GM18498 (cell line): ENCODE measurements at regions not wholly inside any gene's neighbourhood (a gene's known extent, or its start where the extent isn't known, plus 50 kb on each side); places are given as distances from the start of the nearest gene placed in this dataset.
"Not testable (repeated sequence)": the region's sequence is repeated elsewhere in the genome, so short reads cannot be mapped to it uniquely, and the experiment has no call there.

Experiments used
- ATAC-seq: cut with Tn5 transposase; IDR thresholded peaks from one replicate; pipeline ENCODE4 v1.9.1; 2021; ENCODE audit warnings: mild to moderate bottlenecking, moderate library complexity; ENCODE audit not compliant: unreplicated experiment

DNA sequence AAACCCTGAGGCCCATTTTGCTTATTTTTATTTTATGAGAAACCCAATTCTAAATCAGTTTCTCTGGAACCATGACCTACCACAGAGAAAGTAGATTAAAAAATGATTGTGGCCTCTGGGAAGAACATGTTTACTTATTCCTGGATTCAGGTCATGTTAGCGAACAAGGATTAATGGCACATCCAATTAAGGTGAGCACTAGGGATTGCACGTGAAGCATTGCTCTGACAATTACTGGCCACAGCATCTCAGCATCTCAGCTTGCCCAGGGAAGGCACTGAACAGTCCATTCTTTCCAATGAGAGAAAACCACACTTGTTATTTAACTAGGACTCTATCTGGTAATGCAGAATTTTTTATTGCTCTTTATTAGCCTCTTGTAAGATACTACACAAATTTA lies 119.8 kb downstream of the ZNF330 start:
- no peak for ATAC-seq

DNA sequence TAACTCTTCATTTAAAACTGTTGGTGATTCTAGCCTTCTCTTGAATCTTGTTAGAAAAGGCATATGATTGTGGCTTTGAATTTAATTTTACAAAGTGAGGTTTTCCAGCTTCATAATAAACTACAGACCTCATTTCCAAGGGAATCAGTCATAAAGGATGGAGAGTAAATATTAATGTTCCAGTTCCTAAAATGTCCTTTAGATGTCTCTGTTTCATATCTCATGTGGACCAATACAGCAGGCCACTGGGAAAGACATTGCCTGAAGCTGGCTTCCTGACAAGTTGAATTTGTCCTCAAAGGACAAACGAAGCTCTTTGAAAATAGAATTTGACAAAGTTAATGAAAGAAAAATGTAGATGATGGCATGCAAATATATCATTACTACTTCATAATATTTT lies 125.4 kb downstream of the ZNF330 start:
- no peak for ATAC-seq

DNA sequence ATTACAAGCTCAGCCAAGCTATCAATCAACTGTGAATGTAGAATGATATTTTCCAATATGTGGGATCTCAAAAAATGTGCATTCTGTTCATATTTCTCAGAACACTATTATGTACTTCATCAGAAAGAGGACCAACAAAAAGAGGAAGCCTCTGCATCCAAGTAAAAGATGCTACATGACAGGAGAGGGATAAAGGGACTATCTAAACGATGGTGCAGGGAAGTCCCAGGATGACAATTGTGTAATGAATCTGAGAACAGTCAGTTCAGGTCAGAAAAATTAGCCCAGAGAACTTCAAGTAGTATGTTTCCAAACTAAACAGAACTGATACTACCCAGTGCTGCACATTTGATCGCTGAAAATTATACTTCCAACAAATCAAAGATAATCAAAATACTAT lies 127.0 kb downstream of the ZNF330 start:
- ATAC-seq: no peak

DNA sequence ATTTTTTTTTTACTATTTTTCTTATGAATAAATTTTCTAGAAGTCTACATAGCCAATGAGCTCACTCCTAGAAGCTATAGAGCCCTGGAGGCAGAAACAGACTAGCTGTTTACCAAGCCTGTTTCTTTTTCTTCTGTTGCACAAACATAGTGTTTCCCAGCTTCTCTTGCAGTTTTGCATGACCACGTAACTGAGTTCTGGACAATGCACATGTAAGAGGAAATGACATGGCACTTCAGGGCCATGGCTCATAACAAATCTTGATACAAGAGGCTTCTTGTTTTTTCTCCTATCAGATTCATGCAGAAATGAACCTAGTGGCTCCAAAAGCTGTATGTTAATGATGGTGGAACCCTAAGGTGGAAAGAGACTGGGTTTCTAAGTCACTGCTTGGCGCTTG lies 127.4 kb downstream of the ZNF330 start:
- peak; percentile 55 for ATAC-seq

DNA sequence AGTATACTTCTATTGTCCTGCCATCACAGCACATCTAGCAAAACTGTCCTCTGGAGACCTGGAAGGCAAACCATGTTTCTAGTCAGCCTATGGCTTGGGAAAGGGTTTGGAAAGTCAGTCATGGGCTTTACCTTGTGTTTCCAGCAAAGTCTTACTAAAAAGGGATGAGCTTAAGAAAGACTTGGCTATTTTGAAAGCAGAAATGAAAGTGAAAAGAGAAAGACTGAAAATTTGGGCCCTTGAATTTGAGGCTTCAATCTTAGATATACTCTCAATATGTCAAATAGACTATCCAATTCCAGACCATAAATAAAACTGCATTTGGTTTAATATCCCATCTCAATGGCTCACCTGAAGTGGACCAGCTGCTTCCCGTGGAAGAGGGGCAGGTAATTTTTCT lies 127.9 kb downstream of the ZNF330 start:
- peak; percentile 38 for ATAC-seq

DNA sequence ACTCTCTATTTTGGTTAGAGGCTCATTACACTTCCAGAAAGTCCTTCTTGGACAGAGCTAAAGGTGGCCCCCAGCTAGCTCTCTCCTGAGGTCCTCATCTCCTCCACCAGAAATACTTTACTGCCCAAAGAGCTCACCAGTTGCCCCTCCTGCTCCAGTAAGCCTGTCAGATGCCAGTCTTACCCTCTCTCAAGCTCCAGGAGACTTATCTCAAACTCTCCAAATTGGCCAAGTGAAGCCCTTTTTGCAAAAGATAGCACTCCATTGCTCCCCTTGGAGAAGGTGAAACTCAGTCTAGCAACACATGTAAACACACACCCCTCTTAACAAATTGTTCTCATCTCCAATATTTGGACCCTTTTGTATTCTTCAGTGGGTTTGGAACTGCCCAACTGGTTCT lies 128.5 kb downstream of the ZNF330 start:
- ATAC-seq: no peak

DNA sequence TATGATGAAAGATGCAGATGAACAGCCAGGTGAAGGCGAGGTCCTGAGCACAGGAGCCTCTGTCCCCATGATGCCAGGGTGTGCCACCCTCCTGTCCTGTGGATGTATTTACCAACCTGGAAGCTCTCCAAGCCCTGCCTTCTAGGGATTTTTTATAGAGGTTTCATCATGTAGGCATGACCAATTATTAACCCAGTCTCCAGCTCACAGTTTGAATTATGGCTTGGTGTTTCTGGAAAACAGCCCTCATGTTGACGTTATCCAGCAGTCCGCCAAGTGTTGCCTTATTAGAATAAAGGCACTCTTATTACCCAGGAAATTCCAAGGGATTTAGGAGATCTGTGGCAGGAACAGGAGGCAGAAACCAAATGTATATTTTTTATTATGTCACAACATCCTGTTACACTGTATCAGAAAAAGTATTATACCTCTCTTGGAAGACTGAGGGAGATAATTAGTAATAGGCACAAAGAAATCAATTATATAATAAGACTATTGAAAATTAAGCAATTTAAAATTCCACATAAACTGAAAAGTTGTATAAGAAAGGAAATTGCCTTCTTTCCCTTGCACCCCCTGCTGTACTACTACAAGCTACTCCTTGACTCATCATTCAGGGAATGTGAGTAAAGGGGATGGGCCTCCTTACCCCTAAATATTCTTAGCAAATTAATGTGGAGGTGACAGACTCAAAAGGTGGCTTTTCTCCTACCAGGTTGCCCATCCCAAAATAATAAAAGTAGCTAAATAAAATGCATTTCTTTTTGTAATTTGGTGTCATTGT lies 129.6 kb downstream of the ZNF330 start:
- no peak for ATAC-seq

DNA sequence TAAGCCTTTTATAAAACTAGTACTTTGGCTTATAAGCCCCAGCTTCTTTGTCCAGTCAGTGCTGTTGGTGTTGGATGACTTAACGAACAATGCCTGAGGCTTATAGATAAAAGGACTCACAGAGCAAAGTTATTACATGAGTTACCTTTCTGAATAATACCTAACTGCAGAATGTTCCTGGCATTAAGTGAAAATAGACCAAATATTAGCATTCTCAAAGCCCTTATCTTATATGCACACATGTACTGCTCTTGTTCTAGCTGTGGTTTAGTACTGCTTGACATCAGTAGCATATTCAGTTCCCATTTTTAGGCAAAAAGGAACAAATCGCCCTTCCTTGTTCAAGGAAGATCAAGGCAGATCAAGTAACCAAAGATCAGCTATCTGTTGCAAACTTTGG lies 131.6 kb downstream of the ZNF330 start:
- no peak for ATAC-seq

DNA sequence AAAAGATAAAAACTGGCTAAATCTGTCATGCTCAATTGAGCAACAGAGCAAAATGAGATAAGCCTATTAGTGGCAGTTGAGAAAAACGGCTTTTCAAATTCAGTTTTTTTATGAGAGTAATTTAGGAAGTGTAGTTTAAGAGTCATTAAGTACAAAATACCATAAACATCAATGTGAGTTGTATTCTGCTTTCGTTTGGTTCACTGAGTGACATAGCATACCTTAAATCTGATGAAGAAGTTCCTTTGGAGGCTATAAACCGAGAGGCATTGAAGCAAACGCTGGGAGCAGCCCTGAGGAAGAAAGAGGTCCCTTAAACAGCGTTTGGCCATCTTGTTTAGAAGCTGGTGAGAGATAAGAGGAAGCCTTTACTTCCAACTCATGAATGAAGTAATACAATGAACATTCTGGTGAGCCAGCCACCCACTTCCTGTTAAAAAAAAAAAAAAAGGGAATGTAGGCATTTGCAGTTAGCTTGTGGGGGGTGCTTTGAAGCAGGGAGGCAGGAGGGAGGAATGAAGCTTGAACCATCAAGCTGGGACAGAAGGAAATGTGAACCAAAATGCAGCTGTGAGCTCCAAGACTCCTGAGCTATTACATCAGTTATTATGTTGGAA lies 132.3 kb downstream of the ZNF330 start:
- ATAC-seq: no peak

DNA sequence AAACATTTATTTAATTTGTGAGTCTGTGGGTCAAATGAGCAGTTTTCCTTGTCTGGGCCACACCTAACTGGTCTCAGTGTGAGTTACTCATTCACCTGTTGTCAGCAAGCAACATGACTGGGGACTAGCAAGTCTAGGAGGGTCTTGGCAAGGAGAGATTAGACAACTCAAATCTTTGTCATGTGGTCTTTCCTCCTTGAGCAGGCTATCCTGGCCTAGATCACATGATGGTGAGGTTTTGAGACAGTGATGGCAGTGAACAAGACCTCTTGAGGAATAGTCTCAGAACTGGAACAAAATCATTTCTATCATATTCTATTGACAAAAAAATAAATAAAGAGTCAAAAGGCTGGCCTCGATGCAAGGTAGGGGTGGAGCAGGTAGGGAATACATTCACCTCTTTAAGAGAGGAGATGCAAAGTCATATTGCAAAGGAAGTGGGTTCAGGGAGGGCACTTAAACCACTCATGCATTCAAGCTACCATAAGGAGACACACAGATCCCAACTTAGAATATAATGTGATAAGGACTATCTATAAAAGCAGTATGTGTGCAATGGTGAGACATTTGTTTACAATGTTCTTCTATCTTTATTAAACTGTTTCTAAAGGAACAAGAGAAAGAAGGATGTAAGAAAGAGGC lies 135.7 kb downstream of the ZNF330 start:
- no peak for ATAC-seq

DNA sequence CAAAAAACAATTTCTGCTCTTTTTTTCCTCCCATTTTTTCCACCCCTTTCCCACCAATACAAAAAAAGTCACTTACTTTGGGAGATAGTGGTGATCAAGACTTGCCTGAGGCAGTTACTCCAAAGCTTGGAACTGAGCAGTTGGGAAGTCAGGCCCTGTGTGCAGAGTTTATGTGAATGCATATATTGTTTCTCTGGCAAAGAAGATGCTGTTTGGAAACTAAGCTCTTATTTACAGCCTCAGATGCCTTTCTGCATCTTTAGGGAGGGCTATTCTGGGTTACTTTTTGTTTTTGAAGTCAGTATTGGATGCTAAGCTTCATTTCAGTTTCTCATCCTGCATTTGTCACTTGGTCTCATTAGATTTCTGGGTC lies 136.3 kb downstream of the ZNF330 start:
- no peak for ATAC-seq

DNA sequence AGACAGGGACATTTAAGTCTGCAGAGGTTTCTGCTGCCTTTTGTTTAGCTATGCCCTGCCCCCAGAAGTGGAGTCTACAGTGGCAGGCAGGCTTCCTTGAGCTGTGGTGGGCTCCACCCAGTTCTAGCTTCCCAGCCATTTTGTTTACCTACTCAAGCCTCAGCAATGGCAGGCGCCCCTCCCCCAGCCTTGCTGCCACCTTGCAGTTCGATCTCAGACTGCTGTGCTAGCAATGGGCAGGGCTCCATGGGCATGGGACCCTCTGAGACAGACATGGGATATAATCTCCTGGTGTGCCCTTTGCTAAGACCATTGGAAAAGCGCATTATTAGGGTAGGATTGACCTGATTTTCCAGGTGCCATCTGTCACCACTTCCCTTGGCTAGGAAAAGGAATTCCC lies 147.5 kb downstream of the ZNF330 start:
- not testable (repeated sequence) for ATAC-seq

DNA sequence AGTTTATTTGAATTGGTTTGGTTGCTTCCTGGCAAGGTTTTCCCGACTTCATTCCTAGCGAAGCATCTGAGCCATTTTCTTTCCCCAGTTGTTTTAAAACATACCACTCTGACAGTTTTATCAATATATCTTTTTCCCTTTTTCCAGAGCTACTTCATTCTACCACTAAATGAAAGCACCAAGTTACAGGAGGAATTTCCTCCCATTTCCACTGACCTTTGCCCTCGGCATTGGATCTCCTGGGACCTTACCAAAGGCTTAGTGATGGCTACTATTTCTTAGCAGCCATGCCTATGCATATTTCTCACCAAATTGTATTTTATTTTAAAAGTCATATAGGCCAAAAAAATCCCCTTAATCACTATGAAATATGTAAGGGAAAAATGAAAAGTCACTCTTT lies 150.5 kb downstream of the ZNF330 start:
- no peak for ATAC-seq

DNA sequence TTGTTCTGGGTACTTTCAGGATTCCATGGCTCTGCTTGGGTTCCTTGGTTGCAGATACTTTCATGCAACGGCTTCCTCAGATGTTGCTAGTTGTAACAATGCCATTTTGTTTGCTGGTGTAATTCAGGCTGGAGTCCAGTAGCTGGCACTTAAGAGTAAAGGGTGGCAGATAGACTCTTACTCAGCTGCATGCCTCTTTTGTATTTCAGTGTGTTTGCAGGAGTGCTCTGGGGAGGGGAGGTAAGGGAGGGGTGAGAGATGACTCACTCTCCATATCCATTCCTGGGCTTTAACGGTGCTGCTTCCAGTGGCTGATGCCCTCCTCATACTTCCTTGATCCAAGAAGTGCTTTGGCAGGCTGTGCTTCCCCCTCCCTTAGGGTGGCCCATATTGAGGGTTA lies 155.2 kb downstream of the ZNF330 start:
- no peak for ATAC-seq

DNA sequence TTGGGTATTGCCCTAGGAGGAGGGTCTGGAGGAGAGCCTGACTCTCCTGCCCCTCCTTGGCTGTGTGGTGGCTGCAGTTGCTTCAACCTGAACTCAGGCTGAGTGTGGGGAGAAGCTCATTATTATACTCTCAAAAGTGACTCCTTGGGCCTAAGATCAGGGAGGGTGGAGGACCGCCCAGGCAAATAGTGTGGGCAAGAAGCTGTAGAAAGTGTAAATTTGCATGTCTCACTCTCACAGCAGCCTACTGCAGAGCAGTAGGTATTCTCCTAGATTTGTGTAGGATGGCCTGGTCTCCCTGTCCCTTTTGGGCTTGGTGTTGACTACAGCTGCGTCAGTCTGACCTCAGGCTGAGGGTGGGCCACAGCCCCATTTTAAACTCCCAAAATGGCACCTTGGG lies 156.1 kb downstream of the ZNF330 start:
- ATAC-seq: peak; percentile 93

DNA sequence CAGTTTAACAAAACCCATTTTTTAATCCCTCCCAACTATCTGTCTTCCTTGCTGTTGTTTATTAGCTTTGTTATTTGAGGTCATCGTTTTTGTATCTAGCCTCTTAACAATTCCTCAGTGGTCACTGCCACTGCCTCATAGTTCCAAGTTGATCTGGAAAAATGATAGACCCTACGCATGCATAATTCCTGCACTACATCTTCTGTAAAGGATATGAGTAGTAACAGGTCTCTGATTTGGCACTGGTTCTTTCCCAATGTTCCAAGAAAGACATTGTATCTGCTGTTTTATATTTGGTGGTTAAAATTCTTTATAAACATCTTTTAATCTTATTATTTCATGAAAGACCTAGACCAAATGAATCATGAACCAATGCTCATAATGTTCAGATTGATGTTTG lies 166.6 kb downstream of the ZNF330 start:
- no peak for ATAC-seq

DNA sequence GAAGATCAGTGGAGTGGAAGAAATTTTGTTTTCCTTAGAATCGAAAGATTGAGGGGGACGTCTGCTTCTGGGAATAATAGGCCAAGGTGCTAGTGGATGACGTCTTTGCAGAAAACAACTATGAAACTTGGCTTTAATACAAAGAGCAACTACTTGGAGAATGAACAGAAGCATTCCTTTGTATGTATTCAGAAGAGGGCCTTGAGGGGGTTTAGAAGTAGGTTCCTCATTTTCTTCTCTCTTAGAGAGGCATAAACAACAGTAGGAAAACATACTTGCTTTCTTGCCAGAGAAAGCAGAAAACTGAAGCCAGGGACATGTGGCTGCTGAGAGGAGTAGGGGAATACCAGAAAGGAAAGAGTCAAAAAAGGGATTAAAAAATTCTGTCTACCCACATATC lies 167.8 kb downstream of the ZNF330 start:
- ATAC-seq: no peak

DNA sequence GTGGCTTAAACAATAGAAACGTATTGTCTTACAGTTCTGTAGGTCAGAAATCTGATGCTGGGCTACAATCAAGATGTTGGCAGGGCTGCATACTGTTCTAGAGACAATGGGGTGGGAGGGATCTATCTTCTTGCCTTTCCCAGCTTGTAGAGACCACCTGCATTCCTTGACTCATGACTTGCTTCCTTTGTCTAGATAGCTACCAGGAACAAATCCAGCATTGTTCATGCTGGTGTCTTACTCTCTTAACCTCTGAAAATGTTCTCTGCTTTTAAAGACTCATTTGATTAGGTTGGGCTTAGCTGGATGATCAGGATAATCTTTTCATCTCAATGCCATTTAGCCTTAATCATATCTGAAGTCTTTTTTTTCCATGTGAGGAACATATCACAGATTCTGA lies 169.0 kb downstream of the ZNF330 start:
- ATAC-seq: no peak

DNA sequence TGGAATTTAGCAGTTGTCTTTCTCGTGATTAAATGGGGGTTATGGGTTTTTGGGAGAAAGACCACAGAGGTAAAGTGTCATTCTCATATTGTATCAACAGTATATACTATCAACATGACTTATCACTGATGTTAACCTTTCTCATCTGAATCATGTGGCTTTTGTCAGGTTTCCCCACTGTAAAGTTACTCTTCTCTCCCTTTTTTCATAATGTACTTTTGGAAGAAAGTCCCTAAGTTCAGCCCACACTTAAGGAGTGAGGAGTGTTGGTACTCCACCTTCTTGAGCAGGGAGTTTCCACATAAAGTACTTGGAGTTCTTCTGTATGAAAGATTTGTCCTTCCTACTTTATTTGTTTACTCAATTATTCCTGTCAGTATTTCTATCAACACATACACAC lies 169.9 kb downstream of the ZNF330 start:
- no peak for ATAC-seq

DNA sequence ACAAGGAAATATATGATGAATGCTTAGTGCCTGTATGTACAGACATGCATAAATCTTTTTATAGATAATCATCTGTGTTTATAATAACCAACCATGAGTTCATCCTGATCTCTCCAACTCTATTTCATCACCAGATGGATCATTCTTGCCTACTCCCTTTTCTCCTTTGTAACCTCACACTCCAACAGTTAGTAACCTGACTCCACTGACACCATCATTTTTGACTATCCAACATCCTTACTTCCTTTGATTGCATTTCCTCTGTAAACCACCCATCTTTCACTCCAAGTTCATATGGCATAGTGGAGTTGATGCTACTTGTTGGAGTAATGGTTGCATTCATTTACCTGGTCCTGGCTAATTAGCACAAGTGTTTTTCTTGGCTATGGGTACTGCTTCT lies 170.6 kb downstream of the ZNF330 start:
- ATAC-seq: no peak

DNA sequence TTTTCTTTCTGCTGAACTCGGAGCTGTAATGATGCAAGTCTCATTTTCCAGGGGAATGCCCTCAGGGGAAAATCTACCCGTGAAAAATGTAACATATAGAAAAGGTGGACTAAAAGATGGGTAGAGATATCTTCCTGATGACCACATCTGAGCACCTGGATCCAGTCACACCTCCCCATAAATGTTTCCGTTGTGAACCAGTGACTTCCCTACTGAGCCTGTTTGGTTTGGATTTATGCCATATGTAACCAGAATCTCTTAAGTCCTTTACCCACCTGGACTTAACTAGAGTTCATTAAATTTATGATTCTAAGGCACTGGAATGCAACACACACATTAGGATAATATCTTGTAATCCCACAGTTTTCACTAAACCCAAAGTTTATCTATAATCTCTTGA lies 171.1 kb downstream of the ZNF330 start:
- ATAC-seq: no peak

DNA sequence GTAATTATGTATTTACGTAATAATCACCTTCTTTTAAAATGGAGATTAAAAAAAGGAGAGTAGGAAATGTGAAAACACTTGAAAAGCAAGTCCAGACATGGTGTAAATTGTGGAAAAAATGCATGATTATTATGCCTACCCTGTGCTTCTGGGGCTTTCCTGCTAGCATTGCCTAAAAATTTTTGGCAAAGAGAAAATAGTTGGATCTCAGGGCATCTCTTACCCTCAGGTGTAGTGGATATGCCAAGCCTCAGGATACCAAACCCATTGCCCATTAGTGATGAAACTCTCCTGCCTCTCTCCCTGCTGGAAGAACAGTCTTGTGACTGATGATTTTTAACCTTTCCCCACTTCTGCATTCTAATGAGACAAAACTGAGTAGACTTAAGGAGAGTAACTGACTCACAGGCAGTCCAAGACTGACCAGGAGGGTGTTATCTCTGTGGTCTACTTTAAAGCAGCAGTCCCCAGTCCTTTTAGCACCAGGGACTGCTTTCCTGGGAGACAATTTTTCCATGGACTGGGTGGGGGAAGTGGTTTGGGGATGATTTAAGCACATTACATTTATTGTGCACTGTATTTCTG lies 174.6 kb downstream of the ZNF330 start:
- ATAC-seq: no peak
